Limb (tissue), 2 donors: ENCODE measurements at regions not wholly inside any gene's neighbourhood (a gene's known extent, or its start where the extent isn't known, plus 50 kb on each side); places are given as distances from the start of the nearest gene placed in this dataset.
"Not testable (repeated sequence)": the region's sequence is repeated elsewhere in the genome, so short reads cannot be mapped to it uniquely, and the experiment has no call there.

Experiments used
- DNase-seq, 2 donors: peaks; one replicate each; pipeline ENCODE4 v3.0.0-alpha.2; 2016; ENCODE audit errors: extremely low spot score in 2 of 2

- DNase-seq = no peak
Observed at GRCh38 chr2:75432761-75433361, 127.9 kb downstream of the EVA1A start.

- DNase-seq = no peak
Observed at GRCh38 chr2:75431763-75432162, 129.0 kb downstream of the EVA1A start.

- DNase-seq = no peak
Observed at GRCh38 chr2:75431276-75431675, 129.5 kb downstream of the EVA1A start.

- DNase-seq = not testable (repeated sequence)
Observed at GRCh38 chr2:75430449-75430848, 130.3 kb downstream of the EVA1A start.

GRCh38 chr2:75428646-75429443 lies 131.9 kb downstream of the EVA1A start:
- DNase-seq = no peak

GRCh38 chr2:75428060-75428459 lies 132.7 kb downstream of the EVA1A start:
- no peak for DNase-seq

- no peak for DNase-seq
Observed at GRCh38 chr2:75424936-75425619, 135.7 kb downstream of the EVA1A start.

GRCh38 chr2:75421986-75422385 lies 138.8 kb downstream of the EVA1A start:
- DNase-seq = no peak

GRCh38 chr2:75416420-75417342 lies 144.1 kb downstream of the EVA1A start:
- DNase-seq = peak in 1 of 2 donors; percentile 44

GRCh38 chr2:75415731-75416130 lies 145.0 kb downstream of the EVA1A start:
- no peak for DNase-seq

- no peak for DNase-seq
Observed at GRCh38 chr2:75415111-75415626, 145.6 kb downstream of the EVA1A start.

GRCh38 chr2:75411574-75411973 lies 149.2 kb downstream of the EVA1A start:
- DNase-seq = no peak

GRCh38 chr2:75410702-75411101 lies 150.0 kb downstream of the EVA1A start:
- DNase-seq = no peak

- DNase-seq = no peak
Observed at GRCh38 chr2:75408771-75409170, 152.0 kb downstream of the EVA1A start.

- no peak for DNase-seq
Observed at GRCh38 chr2:75407038-75407530, 153.7 kb downstream of the EVA1A start.

GRCh38 chr2:75406131-75406581 lies 154.6 kb downstream of the EVA1A start:
- no peak for DNase-seq

GRCh38 chr2:75405000-75405399 lies 155.7 kb downstream of the EVA1A start:
- no peak for DNase-seq

GRCh38 chr2:75403991-75404428 lies 156.7 kb downstream of the EVA1A start:
- DNase-seq = peak in 1 of 2 donors; percentile 65

GRCh38 chr2:75396314-75396713 lies 164.4 kb downstream of the EVA1A start:
- DNase-seq = no peak

- DNase-seq = not testable (repeated sequence)
Observed at GRCh38 chr2:75394764-75395163, 166.0 kb downstream of the EVA1A start.

- no peak for DNase-seq
Observed at GRCh38 chr2:75390169-75390568, 170.6 kb downstream of the EVA1A start.
